ENCODE measurements at regions not wholly inside any gene's neighbourhood (a gene's known extent, or its start where the extent isn't known, plus 50 kb on each side); places are given as distances from the start of the nearest gene placed in this dataset.

GRCh38 chr4:43968011-43968410, 480.6 kb downstream of the KCTD8 start:
- ChIA-PET CTCF (no interaction called here), POLR2A (no interaction called here)
- TF ChIP-seq ELF4 (IDR thresholded peaks at IDR 0.05) (no peak), NFRKB (IDR thresholded peaks at IDR 0.05) (no peak), PKNOX1 (IDR thresholded peaks at IDR 0.05) (no peak), SUZ12 (IDR thresholded peaks at IDR 0.05) (no peak), HDGF (IDR thresholded peaks at IDR 0.05; ENCODE audit: borderline replicate concordance) (no peak), LEF1 (IDR thresholded peaks at IDR 0.05; ENCODE audit: borderline replicate concordance) (no peak), L3MBTL2 (conservative IDR thresholded peaks at IDR 0.05) (no peak), FOXM1 (IDR thresholded peaks at IDR 0.05; ENCODE audit: borderline replicate concordance) (no peak), ZNF384 (IDR thresholded peaks at IDR 0.05) (no peak), FOXA1 (IDR thresholded peaks at IDR 0.05) (no peak), FOXK2 (IDR thresholded peaks at IDR 0.05) (no peak), CTBP1 (IDR thresholded peaks at IDR 0.05; ENCODE audit: borderline replicate concordance) (no peak), BHLHE40 (IDR thresholded peaks at IDR 0.05; ENCODE audit: borderline replicate concordance) (no peak), ARNT (IDR thresholded peaks at IDR 0.05) (no peak), TARDBP (IDR thresholded peaks at IDR 0.05) (no peak), SP1 (IDR thresholded peaks at IDR 0.05) (no peak)
- DNase-seq (ENCODE audit: extremely low spot score) = no peak

DNA sequence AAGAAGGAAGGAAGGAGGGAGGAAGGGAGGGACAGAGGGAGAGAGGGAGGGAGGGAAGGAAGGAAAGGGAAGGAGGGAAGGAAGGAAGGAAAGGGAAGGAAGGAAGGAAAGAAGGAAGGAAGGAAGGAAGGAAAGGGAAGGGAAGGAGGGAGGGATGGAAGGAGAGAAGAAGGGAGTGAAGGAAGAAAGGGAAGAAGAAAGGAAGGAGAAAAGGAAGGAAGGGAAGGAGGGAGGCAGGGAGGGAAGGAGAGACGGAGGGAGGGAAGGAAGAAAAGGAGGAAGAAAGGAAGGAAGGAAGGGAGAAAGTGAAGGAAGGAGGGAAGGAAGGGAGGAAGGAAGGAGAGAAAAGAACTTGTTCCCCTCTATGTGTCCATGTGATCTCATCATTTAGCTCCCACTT, 465.0 kb downstream of the KCTD8 start:
- no peak for DNase-seq (ENCODE audit: extremely low spot score)
- ChIA-PET POLR2A (no interaction called here), CTCF (no interaction called here)
- no peak for TF ChIP-seq FOXK2 (IDR thresholded peaks at IDR 0.05)
- TF ChIP-seq SP1 (IDR thresholded peaks at IDR 0.05) = no peak
- TF ChIP-seq HDGF (IDR thresholded peaks at IDR 0.05; ENCODE audit: borderline replicate concordance) = no peak
- no peak for TF ChIP-seq SUZ12 (IDR thresholded peaks at IDR 0.05)
- TF ChIP-seq BHLHE40 (IDR thresholded peaks at IDR 0.05; ENCODE audit: borderline replicate concordance) = no peak
- TF ChIP-seq TARDBP (IDR thresholded peaks at IDR 0.05) = no peak
- TF ChIP-seq ZNF384 (IDR thresholded peaks at IDR 0.05) = no peak
- TF ChIP-seq FOXA1 (IDR thresholded peaks at IDR 0.05) = no peak
- no peak for TF ChIP-seq LEF1 (IDR thresholded peaks at IDR 0.05; ENCODE audit: borderline replicate concordance)
- TF ChIP-seq FOXM1 (IDR thresholded peaks at IDR 0.05; ENCODE audit: borderline replicate concordance) = no peak
- TF ChIP-seq PKNOX1 (IDR thresholded peaks at IDR 0.05) = no peak
- TF ChIP-seq NFRKB (IDR thresholded peaks at IDR 0.05) = no peak
- TF ChIP-seq ARNT (IDR thresholded peaks at IDR 0.05) = no peak
- no peak for TF ChIP-seq CTBP1 (IDR thresholded peaks at IDR 0.05; ENCODE audit: borderline replicate concordance)
- TF ChIP-seq ELF4 (IDR thresholded peaks at IDR 0.05) = no peak
- no peak for TF ChIP-seq L3MBTL2 (conservative IDR thresholded peaks at IDR 0.05)

- no peak for DNase-seq (ENCODE audit: extremely low spot score)
- ChIA-PET CTCF (no interaction called here), POLR2A (no interaction called here)
- no peak for TF ChIP-seq ELF4 (IDR thresholded peaks at IDR 0.05)
- TF ChIP-seq SP1 (IDR thresholded peaks at IDR 0.05) = no peak
- no peak for TF ChIP-seq SUZ12 (IDR thresholded peaks at IDR 0.05)
- TF ChIP-seq HDGF (IDR thresholded peaks at IDR 0.05; ENCODE audit: borderline replicate concordance) = no peak
These were observed 461.2 kb downstream of the KCTD8 start for GRCh38 chr4:43987331-43987944.

- ChIA-PET CTCF (no interaction called here), POLR2A (no interaction called here)
- DNase-seq (ENCODE audit: extremely low spot score) = no peak
- TF ChIP-seq ARNT (IDR thresholded peaks at IDR 0.05) (no peak), NFRKB (IDR thresholded peaks at IDR 0.05) (no peak), CTBP1 (IDR thresholded peaks at IDR 0.05; ENCODE audit: borderline replicate concordance) (no peak), SUZ12 (IDR thresholded peaks at IDR 0.05) (no peak), SP1 (IDR thresholded peaks at IDR 0.05) (no peak)
These were observed 458.1 kb downstream of the KCTD8 start for GRCh38 chr4:43990551-43990950.

GRCh38 chr4:43990963-43991362, 457.6 kb downstream of the KCTD8 start:
- DNase-seq (ENCODE audit: extremely low spot score) = no peak
- CTCF ChIA-PET = no interaction called here

More at GRCh38 chr4:43990963-43991362, 457.6 kb downstream of the KCTD8 start:
- TF ChIP-seq BHLHE40 (IDR thresholded peaks at IDR 0.05; ENCODE audit: borderline replicate concordance) = no peak
- TF ChIP-seq NFRKB (IDR thresholded peaks at IDR 0.05) = no peak
- TF ChIP-seq L3MBTL2 (conservative IDR thresholded peaks at IDR 0.05) = no peak
- TF ChIP-seq CTBP1 (IDR thresholded peaks at IDR 0.05; ENCODE audit: borderline replicate concordance) = no peak
- TF ChIP-seq ZNF384 (IDR thresholded peaks at IDR 0.05) = no peak
- no peak for TF ChIP-seq SUZ12 (IDR thresholded peaks at IDR 0.05)
- no peak for TF ChIP-seq SP1 (IDR thresholded peaks at IDR 0.05)
- no peak for TF ChIP-seq ELF4 (IDR thresholded peaks at IDR 0.05)
- TF ChIP-seq LEF1 (IDR thresholded peaks at IDR 0.05; ENCODE audit: borderline replicate concordance) = no peak
- TF ChIP-seq TARDBP (IDR thresholded peaks at IDR 0.05) = no peak
- no peak for TF ChIP-seq FOXA1 (IDR thresholded peaks at IDR 0.05)
- no peak for TF ChIP-seq FOXK2 (IDR thresholded peaks at IDR 0.05)
- no peak for TF ChIP-seq FOXM1 (IDR thresholded peaks at IDR 0.05; ENCODE audit: borderline replicate concordance)
- TF ChIP-seq ARNT (IDR thresholded peaks at IDR 0.05) = no peak
- no peak for TF ChIP-seq HDGF (IDR thresholded peaks at IDR 0.05; ENCODE audit: borderline replicate concordance)
- no peak for TF ChIP-seq PKNOX1 (IDR thresholded peaks at IDR 0.05)
- POLR2A ChIA-PET = no interaction called here

All from HEK293T (cell line).